K562 (cell line): ENCODE measurements at regions not wholly inside any gene's neighbourhood (a gene's known extent, or its start where the extent isn't known, plus 50 kb on each side); places are given as distances from the start of the nearest gene placed in this dataset.

Source experiments
- GATAD2A ChIP-seq: fragments of 450-650 bp; IDR thresholded peaks from 2 replicates; pipeline ENCODE4 v1.6.1; 2017
- POLR2A ChIP-seq: fragments of 450-650 bp; conservative IDR thresholded peaks from 2 replicates; pipeline ENCODE4 v1.6.1; 2016
- U2AF1 ChIP-seq: fragments of 200-400 bp; formaldehyde crosslinking; optimal IDR thresholded peaks from 2 replicates; pipeline ENCODE3; 2017; ENCODE audit warnings: mild to moderate bottlenecking, low read depth, low read length, moderate library complexity
- ZBTB1 ChIP-seq: sonication (generic); formaldehyde crosslinking; IDR thresholded peaks from 2 replicates; pipeline ENCODE4 v1.8.1; 2023; ENCODE audit warnings: missing genetic modification reagents, low read depth, mild to moderate bottlenecking, borderline replicate concordance
- ZNF121 ChIP-seq: sonication (generic); formaldehyde crosslinking; conservative IDR thresholded peaks from 2 replicates; pipeline ENCODE4 v1.8.0; 2022; ENCODE audit warnings: missing genetic modification reagents
- TF ChIP-seq, protein P1 (sequence below): sonication (generic); formaldehyde crosslinking; IDR thresholded peaks from 2 replicates; pipeline ENCODE4 v1.5.0; 2020; ENCODE audit warnings: missing genetic modification reagents
- TF ChIP-seq, protein P2 (sequence below), 3 experiments: IDR thresholded peaks in 2 of 3; conservative IDR thresholded peaks in 1 of 3; 2 replicates each; pipeline ENCODE4 v1.5.1; 2011 to 2012; ENCODE audit warnings: low read length in 3 of 3, mild to moderate bottlenecking in 3 of 3, control low read depth in 2 of 3, improper control_type of control experiment in 1 of 3, inconsistent platforms in 1 of 3, low read depth in 1 of 3, mixed read lengths in 1 of 3, moderate library complexity in 1 of 3; ENCODE audit not compliant: insufficient read depth in 2 of 3
- TF ChIP-seq, protein P3 (sequence below): sonication (generic); formaldehyde crosslinking; IDR thresholded peaks from 2 replicates; pipeline ENCODE4 v1.8.0; 2022; ENCODE audit warnings: mild to moderate bottlenecking, missing genetic modification reagents, borderline replicate concordance

DNA sequence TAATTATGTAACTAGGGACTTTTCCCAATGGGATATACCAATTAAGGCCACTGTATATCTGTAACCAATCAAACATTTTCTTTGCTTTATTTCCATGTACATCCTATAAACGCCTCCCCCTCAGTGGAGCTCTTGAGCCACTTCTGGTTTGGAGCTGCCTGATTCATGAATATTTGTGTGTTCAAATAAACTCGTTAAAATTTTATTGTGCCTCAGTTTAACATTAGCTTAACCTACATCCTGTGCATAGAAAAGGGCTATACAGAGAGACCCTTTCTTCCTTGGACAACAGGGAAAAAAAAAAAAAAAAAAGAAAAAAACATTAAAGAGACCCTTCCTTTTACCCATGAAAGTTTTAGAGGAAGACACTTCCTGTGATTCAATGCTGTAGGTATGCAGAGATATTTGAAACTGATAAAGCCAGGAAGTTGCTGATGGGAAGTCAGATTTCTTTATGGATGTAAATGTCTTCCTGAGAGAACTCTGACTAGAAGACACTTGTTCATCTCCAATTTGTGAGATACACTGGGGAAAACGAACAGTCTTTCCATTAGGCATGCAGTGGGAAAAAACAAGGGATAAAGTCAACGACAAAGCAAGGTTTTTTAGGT is 614.6 kb upstream of the SOX11 start:
- TF ChIP-seq, protein P1, sequence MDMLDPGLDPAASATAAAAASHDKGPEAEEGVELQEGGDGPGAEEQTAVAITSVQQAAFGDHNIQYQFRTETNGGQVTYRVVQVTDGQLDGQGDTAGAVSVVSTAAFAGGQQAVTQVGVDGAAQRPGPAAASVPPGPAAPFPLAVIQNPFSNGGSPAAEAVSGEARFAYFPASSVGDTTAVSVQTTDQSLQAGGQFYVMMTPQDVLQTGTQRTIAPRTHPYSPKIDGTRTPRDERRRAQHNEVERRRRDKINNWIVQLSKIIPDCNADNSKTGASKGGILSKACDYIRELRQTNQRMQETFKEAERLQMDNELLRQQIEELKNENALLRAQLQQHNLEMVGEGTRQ: no peak
- TF ChIP-seq GATAD2A (no peak), POLR2A (no peak), ZNF121 (CRISPR knock-in tag) (no peak), U2AF1 (no peak), ZBTB1 (CRISPR knock-in tag) (no peak)
- TF ChIP-seq, protein P2, sequence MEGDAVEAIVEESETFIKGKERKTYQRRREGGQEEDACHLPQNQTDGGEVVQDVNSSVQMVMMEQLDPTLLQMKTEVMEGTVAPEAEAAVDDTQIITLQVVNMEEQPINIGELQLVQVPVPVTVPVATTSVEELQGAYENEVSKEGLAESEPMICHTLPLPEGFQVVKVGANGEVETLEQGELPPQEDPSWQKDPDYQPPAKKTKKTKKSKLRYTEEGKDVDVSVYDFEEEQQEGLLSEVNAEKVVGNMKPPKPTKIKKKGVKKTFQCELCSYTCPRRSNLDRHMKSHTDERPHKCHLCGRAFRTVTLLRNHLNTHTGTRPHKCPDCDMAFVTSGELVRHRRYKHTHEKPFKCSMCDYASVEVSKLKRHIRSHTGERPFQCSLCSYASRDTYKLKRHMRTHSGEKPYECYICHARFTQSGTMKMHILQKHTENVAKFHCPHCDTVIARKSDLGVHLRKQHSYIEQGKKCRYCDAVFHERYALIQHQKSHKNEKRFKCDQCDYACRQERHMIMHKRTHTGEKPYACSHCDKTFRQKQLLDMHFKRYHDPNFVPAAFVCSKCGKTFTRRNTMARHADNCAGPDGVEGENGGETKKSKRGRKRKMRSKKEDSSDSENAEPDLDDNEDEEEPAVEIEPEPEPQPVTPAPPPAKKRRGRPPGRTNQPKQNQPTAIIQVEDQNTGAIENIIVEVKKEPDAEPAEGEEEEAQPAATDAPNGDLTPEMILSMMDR (IDR thresholded peaks at IDR 0.05 in 2 of 3, conservative IDR thresholded peaks at IDR 0.05 in 1 of 3; ENCODE audit: insufficient read depth in 2 of 3, low read depth in 1 of 3, low read length in 3 of 3): no peak
- TF ChIP-seq, protein P3, sequence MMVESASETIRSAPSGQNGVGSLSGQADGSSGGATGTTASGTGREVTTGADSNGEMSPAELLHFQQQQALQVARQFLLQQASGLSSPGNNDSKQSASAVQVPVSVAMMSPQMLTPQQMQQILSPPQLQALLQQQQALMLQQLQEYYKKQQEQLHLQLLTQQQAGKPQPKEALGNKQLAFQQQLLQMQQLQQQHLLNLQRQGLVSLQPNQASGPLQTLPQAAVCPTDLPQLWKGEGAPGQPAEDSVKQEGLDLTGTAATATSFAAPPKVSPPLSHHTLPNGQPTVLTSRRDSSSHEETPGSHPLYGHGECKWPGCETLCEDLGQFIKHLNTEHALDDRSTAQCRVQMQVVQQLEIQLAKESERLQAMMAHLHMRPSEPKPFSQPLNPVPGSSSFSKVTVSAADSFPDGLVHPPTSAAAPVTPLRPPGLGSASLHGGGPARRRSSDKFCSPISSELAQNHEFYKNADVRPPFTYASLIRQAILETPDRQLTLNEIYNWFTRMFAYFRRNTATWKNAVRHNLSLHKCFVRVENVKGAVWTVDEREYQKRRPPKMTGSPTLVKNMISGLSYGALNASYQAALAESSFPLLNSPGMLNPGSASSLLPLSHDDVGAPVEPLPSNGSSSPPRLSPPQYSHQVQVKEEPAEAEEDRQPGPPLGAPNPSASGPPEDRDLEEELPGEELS (CRISPR knock-in tag): no peak
